Stimulated activated CD4-positive, alpha-beta T cell treated with anti-CD3 and anti-CD28 coated beads, Interleukin-4, amount 100 ng/mL, for 24 hours (primary cell): ENCODE measurements at regions not wholly inside any gene's neighbourhood (a gene's known extent, or its start where the extent isn't known, plus 50 kb on each side); places are given as distances from the start of the nearest gene placed in this dataset.

Source experiments
- DNase-seq: peaks from one replicate; pipeline ENCODE4 v3.0.0-alpha.2; 2020

DNA sequence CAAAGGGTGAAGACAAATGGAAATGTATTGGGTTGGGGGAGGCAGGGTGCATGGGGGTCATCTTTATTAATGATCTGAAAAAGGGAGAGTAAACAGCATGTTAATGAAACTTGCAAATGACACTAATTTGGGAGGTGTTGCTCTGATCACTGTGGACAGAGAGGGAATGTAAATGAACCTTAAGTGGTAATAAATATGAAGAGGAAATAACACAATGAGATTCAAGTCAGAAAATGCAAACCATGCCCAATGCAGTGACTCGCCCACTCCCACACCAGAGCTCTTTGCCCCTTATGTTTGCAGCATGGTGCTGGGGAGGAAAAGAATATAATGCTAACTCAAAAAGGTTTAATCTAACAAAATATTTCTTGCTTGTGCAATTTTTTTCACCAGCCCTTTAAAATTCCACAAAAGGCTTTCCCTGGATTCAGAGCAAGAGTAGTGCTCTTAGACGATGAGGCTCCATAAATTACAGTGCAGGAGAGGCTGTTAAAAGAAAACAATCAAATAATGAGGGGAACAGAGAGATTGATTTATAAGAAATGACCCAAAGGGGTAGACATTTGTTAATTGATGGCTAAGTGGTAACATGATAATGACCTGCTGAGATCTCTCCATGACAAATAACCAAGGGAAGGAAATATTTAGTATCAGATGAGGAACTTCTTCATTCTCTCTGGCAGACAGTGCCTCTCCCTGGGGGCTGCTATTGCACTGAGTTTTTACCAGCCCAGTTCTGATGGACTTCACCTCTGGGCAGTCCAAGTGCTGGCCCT, 210.0 kb upstream of the PPP2R3A start:
- DNase-seq, result no peak

DNA sequence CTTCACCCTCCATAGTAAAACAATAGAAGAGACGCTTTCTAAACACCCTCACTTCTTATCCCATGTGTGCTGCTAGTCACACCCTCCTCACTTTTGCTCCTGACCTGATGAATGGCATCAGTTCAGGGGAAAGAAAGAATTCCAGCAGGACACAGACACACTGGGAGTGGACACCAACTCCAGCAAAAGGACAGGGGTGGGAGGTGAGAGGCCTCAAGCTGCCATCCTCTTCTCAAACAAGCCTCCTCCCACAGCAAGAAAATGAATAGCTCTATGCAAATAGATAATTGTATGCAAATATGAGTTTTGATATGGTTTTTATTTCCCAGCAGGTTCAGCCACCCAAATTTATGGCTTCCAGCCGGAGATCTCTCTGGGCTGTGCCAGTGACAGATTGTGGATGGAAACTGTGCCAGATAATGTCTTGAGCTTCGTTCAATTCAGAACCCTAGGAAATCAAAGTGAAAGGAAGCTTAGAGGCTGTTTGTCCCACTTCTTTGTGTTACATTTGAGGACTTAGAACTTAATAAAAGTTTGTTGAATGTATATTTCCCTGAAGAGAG, 209.3 kb upstream of the PPP2R3A start:
- DNase-seq, result no peak

DNA sequence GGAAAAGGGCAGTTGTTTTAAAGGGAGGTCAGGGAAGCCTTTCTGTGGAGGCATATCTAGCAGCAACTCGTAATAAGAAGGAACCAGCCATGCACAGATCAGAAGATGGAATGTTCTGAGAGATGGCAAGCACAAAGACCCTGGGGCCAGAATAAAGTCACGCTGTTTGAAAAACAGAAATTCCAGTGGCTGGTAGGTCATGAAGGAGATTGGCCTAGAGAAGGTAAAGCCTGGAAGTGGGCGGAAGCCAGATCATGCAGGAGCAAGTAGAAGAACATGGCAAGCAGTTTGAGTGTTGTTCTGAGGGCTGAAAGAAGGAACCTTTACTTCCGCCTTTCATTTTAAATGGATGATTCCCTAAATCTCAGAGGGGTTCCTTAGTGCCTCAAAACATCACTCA, 208.1 kb upstream of the PPP2R3A start:
- no peak for DNase-seq

DNA sequence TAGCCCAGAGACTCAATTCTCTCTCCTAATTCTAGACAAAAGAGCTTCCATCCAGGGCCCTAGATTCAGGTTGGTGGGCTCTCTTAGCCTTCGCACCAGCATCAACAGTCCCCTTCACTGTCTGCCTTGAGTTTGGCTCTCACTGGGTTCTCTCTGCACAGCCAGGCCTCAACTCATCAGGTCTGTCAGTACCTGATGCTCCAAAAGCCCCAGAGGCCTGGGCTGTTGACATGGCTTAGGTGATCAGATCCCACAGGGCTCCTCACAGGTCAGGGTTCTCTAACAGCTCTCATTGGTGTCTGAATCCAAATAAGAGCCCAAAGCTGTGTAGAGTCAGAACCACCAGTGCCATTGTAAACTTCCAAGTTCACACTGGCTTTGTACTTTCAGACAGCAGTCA, 206.6 kb upstream of the PPP2R3A start:
- no peak for DNase-seq

DNA sequence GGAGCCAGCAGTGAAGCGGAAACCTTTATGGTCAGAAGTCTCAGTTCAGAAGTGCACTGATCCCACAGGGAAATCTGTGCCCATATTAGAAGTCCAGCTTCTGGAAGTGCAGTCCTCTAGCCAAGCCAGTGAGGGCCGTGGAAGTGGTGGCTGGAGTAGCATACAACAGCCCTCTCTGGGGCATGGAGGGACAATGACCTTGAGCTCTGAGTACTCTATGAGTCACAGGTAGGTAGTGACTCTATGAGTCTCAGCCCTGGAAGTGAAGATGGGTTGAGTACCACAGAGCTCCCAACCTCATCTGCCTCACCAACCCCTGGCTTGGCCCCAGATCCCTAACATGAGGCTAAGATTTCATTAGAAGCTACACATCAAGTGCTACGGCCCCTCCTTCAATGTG, 205.9 kb upstream of the PPP2R3A start:
- no peak for DNase-seq

DNA sequence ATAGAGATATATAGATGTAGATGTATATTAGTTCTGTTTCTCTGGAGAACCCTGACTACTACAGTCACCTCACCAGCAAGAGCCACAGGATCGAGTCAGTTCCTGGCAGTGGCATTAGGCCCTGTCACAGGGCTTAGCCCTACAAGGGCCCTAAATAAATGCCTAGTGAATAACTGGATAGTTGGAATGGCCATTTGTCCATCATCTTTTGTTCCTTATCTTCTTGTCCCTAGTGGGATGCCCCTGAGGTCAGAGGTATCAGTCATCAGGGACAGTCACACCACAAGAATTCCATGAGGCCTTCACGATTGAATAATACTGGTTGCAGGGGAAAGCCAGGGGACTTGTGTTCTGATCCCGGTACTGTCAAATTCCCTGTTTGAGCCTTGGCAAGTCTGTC, 204.9 kb upstream of the PPP2R3A start:
- DNase-seq, result no peak

DNA sequence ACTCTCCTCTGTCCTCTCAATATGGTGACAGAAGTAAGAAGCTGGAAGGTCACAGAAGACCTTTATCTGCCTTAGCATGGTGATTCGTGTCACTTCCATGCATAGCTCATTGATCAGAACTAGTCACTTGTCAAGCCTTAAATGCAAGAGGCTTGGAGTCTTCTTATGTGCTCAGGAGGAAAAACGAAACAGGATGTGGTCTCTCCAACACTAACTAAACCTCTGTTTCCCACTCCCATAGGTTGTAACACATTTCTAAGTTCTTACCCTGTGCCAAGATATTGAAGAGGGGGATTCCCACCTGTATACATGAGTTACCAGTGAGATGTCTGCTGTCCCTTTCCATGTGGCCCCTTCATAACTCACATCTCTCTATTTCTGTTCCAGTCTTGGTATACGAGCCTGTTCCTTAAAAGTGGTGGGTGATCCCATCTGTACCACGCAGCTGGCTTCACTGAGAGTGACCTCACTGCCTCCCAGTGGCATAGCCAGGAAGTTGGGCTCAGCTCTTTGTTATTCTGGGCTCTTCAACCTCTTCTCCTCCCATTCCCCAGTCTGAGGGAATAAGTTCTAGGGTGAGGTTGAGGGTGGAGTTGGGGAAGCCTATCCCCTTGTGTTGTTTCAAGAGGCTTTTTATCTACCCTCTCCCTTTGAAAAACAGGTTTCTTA, 203.2 kb upstream of the PPP2R3A start:
- DNase-seq, result no peak

DNA sequence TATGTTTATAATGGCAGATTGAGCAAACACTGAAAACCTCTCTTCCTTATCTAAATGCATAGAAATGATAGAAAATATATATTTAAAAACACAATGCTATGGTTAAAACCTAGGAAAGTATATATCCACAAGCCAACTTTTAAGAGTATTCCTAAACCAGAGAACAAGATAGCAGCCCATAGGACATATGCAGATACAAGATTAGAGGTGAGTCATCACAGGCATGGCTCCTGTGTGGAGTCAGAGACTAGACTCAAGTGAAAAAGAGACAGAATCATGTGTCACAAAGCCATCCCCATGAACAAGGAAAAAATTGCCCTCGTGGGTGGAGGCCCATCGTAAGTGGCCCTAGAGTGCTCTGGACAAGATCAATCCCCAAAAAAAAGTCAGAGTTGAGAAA, 199.4 kb upstream of the PPP2R3A start:
- no peak for DNase-seq

DNA sequence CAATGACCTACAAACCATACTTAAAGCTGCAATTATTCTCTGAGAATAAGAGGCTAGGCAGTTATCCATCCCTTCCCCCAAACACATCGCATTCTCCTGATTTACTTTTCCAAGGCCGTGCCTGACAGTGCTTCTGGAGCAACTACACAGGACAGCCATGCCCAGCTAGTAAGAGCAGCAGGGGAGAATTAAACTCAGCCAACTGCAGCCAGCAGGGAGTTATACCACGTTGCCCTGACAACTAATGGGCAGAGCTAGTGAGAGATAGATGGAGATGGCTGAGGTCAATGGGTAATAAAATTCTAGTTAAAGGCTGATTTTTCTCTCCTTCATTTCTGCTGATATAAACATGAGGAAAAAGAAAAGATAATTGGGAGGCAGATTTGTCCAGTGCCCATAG, 193.8 kb upstream of the PPP2R3A start:
- DNase-seq, result no peak

DNA sequence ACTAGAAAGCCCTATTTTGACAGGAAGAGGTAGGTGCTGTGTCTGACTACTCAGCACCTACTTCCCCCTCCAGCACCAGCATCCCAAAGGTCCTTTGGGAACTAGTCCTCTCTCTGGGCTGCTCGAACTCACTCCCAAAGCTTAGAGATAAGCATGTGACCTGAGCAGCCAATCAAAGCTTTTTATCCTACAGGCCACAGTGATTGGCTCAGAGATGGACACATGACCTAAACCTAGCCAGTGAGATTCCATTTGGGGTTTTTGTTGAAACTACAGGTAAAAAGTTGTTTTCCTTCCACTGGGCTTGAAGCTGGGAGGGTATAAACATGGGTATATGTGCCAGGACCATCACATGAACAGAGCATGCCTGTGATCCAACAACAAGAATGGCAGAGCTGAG, 186.5 kb upstream of the PPP2R3A start:
- DNase-seq, result no peak

DNA sequence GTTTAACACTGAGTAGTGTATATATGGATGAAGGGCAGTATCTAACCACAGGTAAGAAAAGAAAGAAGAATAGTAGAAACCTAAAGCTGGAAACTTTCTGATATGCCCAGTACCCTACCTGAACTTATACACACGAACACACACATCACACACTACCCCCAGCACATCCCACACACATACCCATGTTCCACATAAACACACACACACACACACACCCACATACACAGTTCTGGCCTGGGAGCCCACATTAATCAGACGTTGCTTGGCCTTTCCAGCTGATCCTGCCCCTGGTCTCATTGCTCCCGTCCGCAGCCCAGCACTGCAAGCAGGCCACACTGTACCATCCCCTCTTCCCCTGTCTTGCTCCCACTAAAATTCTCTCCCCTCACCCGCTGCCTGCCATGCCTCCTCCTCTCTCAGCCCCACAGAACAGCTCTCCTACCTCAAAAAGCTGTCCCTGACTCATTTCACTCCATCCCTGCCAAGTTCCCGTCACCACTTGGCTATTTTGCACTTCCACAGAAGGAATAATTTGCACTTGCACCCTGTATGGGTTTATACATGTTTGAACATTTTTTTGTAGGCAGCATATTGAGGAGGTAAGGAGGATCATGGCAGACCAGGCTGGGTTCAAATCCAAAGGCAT, 185.8 kb upstream of the PPP2R3A start:
- DNase-seq, result no peak

DNA sequence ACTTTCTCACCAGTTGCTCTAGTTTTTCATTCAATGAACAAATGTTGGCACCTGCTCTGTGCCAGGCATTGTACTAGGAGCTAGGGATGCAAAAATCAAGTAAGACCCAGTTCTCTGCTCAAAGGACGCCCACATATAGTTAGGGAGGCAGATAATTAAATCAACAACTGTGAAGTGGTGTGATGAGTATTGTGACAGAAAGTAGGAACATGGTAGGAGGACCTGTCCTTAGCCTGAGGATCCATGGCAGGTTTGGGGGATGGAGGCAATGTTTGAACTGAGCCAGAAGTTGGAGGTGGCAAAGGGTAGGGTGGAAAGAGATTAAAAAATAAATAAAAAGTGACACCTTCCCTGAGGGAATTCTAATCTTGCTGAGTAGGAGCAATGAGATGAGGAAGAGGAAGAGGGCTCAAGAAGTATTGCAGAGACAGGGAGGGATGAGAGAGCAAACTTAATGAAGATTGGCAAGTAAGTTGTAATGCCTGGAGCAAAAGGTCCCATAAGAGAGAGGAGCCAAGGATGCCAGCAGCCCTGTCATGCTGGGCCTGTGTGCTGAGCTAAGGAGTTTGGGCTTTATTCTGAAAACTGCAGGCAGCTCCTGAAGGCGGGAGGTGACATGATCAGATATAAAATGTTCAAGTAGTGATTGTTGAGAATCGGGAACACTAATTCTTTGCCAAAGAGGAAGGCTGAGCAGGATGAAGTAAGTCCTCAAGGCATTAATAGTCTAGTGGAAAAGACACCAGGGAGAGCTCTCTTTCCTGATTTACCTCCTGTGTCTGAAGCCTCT, 184.3 kb upstream of the PPP2R3A start:
- DNase-seq, result no peak

DNA sequence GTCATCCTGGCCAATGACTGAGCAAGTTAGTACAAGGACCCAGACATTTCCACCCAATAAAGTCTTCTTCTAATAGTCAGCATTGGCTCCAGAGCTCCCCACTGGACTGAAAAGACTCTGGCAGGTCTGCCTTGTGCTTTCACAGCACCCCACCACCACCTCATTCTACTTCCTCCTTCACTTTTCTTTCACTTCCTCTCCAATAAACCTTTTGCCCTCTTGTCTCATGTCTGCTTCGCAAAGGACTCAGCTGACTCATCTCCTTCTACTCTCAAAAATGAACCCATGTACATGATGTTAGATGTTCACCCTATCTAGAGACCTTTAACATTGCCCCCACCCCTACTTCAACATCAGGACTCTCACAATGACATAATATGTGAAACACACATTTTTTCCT, 181.0 kb upstream of the PPP2R3A start:
- DNase-seq, result no peak

DNA sequence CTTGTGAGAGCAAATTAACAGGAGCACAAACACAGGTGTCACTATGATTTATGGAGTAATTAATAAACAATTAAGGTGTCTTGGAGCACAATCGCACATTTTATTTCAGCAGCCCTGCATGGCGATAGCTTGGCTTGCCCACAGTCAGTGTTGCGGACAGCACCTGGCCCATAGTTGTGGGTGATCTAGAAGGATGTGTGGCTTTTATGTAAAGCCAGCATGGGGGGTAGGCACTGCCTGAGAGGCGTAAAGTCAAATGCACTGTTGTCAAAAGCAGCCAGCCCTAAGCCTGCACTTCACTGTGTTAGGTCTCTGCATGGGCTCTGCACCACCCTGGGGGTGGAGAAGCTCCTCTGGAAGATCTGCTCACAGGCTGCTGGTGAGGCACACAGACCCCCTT, 177.4 kb upstream of the PPP2R3A start:
- DNase-seq, result no peak

DNA sequence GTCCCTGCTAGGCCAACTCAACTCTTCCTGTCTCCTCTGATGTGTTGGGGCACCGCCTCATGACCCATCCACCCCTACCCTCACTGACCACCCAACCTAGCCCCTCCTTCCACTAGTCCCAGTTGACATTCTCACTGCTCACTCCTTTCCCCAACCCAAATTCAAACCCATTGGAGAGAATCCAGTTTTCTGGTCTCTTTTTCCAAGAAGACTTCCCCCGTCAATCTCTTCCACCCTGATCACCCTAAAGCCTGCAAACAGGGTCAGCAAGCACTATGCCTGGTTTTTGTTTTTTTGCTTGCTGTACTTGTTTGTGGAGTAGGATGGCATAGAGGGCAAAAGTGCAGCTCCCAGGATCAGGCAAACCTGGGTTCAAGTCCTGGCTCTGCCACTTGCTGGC, 176.6 kb upstream of the PPP2R3A start:
- no peak for DNase-seq

DNA sequence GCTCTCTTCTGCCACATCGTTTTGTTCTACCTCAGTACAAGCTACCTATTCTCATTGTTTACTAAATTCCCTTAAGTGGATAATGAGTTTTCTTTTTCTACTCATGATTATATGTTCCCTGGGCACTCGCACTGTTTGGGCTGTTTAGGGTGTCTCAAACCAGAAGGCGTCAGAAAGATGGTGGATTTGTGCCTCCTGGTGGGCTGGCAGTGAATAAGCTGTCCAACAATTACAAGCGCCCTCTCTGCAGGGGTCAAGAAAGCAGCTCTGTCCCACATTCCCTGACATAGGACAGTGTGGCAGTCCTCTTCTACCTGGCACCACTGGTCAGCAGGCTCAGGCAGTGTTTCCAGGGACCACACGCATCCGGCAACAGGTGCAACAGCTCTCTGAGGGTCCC, 173.4 kb upstream of the PPP2R3A start:
- no peak for DNase-seq

DNA sequence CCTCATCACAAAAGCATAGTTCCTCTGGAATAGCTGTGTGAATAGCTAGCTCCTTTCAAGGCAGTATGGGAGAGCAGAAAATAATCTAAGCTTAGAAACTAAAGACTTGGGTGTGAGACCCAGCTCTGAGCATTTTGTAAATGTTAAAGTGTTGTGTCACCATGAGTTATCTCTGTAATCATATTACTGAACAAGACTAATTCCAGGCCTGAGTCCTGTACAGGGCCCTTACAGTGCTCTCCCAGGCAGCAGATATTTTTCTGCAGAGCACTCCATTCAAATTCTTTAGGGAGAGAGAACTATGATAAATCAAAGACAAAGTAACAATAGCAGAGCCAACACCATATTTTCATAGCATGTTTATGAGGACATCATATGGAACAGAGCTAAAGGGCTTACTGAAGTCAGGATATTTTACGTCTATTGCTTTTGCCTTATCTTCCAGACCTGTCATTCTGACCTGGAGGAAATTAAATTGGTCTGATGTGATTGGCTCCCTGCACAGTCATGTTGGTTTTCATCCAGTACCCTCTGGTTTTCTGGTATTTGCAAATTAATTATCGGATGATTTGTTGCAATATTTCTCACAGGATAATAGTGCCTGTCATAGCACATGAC, 172.6 kb upstream of the PPP2R3A start:
- no peak for DNase-seq

DNA sequence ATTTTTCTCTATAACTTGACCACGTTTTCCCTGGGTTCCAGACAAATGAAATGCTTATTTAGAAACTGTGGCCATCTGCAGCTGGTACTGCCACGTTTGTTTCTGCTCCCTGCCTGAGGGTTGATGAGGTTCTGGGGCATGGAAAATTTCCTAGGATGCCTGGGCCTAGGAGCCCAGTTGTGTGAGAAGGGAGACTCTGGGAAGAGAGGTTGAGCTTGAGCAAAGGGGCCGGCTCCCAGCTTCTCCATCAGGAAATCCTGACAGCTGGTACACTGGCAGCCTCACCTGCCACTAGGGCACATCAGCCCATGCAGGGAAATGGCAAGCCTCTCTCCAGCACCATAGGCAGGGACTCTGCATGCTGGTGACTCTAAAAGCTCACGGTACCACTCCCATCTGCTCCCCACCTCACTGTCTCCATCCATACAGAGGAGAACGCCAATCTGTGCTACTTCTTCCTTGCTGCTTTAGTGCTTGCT, 165.4 kb upstream of the PPP2R3A start:
- no peak for DNase-seq

DNA sequence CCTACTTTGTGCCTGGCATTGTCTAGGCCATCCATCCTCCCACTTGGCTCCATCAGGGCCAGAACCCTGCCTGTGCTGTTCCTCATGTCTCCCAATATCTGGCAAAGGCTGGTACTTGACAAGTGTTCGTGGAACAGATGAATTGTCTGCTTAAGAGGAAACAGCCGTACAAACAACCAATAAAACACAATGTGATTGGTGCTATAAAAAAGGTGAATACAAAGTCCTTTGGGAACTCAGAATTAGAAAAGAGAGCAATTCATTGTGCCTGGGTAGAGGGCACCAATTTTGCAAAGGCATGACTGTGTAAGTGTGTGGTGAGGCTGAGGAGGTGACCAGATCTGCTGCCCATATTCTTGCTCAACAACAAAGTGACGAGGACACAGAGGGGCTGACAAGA, 164.5 kb upstream of the PPP2R3A start:
- no peak for DNase-seq

DNA sequence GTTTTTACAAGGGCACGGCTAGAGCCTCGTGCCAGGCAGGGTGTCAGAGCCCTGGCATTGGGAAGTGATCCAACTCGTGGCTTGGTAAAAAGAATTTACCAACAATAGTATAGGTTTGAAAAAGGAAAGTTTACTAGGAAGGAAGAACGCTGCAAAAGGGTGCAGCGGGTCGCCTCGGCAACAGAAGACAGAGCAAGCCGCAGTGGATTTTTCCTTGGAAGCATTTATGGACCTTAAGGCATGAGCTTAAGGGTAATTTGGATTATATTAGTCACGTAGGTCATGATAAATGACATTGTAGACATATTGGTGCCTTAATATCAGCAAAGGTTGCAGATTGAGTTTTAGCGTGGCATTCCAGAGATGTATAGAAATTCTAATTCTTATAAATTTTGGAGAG, 163.4 kb upstream of the PPP2R3A start:
- DNase-seq, result no peak

DNA sequence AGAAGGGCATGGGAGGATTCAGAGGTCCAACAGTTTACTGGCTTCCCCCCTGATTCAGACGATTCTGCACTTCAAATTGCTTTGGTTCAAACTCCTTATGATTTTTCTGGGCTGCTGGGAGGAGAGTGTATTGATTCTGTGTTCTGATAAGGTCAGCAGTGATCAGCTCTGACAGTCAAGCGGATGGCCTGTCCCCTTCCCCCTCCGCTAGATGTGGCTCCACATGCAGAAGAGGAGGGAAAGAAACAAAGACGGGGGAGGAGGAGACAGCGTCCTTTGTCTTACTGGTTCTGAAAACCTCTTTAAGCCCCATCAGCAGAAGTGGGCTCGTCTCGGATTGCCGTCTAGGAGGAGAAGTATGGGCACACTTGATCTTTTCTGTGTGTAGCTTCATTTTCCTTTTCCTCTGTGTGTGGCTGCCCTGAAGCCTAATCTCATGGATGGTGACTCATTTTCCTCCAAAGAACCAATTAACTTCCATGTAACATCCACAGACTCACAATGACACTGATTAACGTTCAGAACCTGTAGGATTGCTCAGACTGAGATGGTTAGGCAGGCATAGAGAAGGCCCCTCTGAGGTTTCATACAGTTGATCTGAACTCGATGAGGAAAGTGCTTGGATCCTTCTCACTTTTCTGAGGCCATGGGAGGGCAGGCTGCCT, 162.4 kb upstream of the PPP2R3A start:
- no peak for DNase-seq

DNA sequence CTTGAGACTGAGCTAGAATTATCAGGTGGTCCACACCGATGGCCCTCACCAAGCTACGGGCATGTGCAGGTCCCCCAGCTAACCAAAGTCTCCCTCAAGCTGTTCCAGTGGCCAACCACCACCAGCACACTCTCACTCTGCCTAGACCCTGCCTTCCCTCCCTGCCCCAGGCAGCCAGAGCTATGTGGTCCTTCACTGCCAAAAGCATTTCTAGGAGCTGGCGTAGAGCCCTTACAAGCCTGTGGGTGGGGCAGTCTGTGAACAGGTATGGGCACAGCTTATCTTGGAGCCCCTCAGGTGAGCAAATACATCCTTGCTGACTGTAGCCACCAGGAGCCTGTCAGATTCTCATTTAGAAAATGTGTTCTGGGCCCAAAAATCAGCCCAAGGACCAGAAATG, 159.8 kb upstream of the PPP2R3A start:
- no peak for DNase-seq
